ENCODE measurements at regions not wholly inside any gene's neighbourhood (a gene's known extent, or its start where the extent isn't known, plus 50 kb on each side); places are given as distances from the start of the nearest gene placed in this dataset.

DNA sequence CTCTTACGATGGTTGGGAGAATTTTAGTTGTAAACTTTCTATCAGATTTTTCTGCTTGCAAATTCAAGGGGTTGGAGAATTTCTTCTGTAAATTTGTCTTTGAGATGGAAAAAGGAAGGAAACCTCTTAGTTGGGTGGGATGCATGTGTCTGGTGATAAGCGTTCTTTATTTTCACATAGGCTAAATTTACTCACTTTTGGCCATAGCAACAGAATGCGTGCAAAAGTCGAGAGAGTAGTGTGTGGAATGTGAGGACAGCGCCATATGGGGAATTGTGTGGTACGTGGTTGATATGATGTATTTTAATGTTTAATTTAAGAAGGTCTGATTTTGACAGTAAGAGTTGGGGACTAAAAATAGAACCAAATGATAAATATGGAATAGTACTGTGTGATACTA is 282.2 kb downstream of the TAF11L14 start:
- no peak for TF ChIP-seq EGR1 (conservative IDR thresholded peaks at IDR 0.05)
- no peak for TF ChIP-seq ZFP1 (CRISPR knock-in tag; IDR thresholded peaks at IDR 0.05)
- no peak for TF ChIP-seq FOXK1 (CRISPR knock-in tag; IDR thresholded peaks at IDR 0.05; ENCODE audit: borderline replicate concordance)
- TF ChIP-seq, protein P1, sequence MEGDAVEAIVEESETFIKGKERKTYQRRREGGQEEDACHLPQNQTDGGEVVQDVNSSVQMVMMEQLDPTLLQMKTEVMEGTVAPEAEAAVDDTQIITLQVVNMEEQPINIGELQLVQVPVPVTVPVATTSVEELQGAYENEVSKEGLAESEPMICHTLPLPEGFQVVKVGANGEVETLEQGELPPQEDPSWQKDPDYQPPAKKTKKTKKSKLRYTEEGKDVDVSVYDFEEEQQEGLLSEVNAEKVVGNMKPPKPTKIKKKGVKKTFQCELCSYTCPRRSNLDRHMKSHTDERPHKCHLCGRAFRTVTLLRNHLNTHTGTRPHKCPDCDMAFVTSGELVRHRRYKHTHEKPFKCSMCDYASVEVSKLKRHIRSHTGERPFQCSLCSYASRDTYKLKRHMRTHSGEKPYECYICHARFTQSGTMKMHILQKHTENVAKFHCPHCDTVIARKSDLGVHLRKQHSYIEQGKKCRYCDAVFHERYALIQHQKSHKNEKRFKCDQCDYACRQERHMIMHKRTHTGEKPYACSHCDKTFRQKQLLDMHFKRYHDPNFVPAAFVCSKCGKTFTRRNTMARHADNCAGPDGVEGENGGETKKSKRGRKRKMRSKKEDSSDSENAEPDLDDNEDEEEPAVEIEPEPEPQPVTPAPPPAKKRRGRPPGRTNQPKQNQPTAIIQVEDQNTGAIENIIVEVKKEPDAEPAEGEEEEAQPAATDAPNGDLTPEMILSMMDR (IDR thresholded peaks at IDR 0.05 in 2 of 3, conservative IDR thresholded peaks at IDR 0.05 in 1 of 3; ENCODE audit: insufficient read depth in 2 of 3, low read depth in 1 of 3, low read length in 3 of 3), result no peak
- TF ChIP-seq FIP1L1 (IDR thresholded peaks at IDR 0.05; ENCODE audit: low read depth, low read length, poor library complexity, severe bottlenecking), result no peak
- TF ChIP-seq ZNF274 (IDR thresholded peaks at IDR 0.05; ENCODE audit: borderline replicate concordance, low read depth, low read length), result no peak
- TF ChIP-seq EHMT2 (IDR thresholded peaks at IDR 0.05), result no peak
- TF ChIP-seq NFIC (IDR thresholded peaks at IDR 0.05), result no peak
- no peak for TF ChIP-seq CREB1 (IDR thresholded peaks at IDR 0.05)
- TF ChIP-seq CREB1 (CRISPR knock-in tag; IDR thresholded peaks at IDR 0.05), result no peak
- TF ChIP-seq ARNT (IDR thresholded peaks at IDR 0.05), result no peak
